GM12892 (cell line): ENCODE measurements at regions not wholly inside any gene's neighbourhood (a gene's known extent, or its start where the extent isn't known, plus 50 kb on each side); places are given as distances from the start of the nearest gene placed in this dataset.
A peak's percentile ranks its signal among the peaks of the same experiment; 100 is the strongest.
"Not testable (repeated sequence)": the region's sequence is repeated elsewhere in the genome, so short reads cannot be mapped to it uniquely, and the experiment has no call there.

ENCODE experiments used
- DNase-seq: peaks from one replicate; pipeline ENCODE4 v3.0.0; 2011; ENCODE audit not compliant: insufficient read length
- FAIRE-seq: peaks from 2 replicates; lab custom pipeline; 2011; peaks lifted over from hg19 to GRCh38; lab: Jason Lieb, UNC
- POLR2A ChIP-seq: IDR thresholded peaks from 2 replicates; pipeline ENCODE4 v1.6.1; 2011; ENCODE audit warnings: low read depth, low read length, control low read depth
- POLR2AphosphoS5 ChIP-seq: IDR thresholded peaks from 2 replicates; pipeline ENCODE4 v1.6.1; 2011; ENCODE audit warnings: low read depth, low read length, control low read depth
- TAF1 ChIP-seq: IDR thresholded peaks from 2 replicates; pipeline ENCODE4 v1.6.1; 2011; ENCODE audit warnings: low read depth, mild to moderate bottlenecking, control low read depth, low read length, borderline replicate concordance

GRCh38 chr11:122414406-122415018, 241.0 kb upstream of the UBASH3B start:
- no peak for FAIRE-seq
- no peak for DNase-seq
- TF ChIP-seq TAF1: no peak

GRCh38 chr11:122413677-122414076, 241.8 kb upstream of the UBASH3B start:
- DNase-seq (no peak), FAIRE-seq (no peak)
- TF ChIP-seq POLR2A (no peak), TAF1 (no peak), POLR2AphosphoS5 (no peak)

GRCh38 chr11:122412581-122412980, 242.9 kb upstream of the UBASH3B start:
- FAIRE-seq: no peak
- DNase-seq: no peak
- TF ChIP-seq POLR2A (no peak), POLR2AphosphoS5 (no peak), TAF1 (no peak)

GRCh38 chr11:122406466-122406865, 249.1 kb upstream of the UBASH3B start:
- FAIRE-seq: no peak
- TF ChIP-seq POLR2AphosphoS5 (no peak), TAF1 (no peak), POLR2A (no peak)
- no peak for DNase-seq

GRCh38 chr11:122405547-122406341, 249.8 kb upstream of the UBASH3B start:
- FAIRE-seq (no peak), DNase-seq (no peak)
- no peak for TF ChIP-seq POLR2AphosphoS5
- TF ChIP-seq POLR2A: no peak

GRCh38 chr11:122404571-122404970, 251.0 kb upstream of the UBASH3B start:
- DNase-seq: no peak
- no peak for FAIRE-seq
- TF ChIP-seq POLR2A: no peak

- FAIRE-seq: not testable (repeated sequence)
Measured at GRCh38 chr11:122401581-122401980, 253.9 kb upstream of the UBASH3B start.

GRCh38 chr11:122399375-122399774, 256.1 kb upstream of the UBASH3B start:
- FAIRE-seq (no peak), DNase-seq (no peak)
- no peak for TF ChIP-seq TAF1
- TF ChIP-seq POLR2AphosphoS5: no peak
- TF ChIP-seq POLR2A: no peak

More at GRCh38 chr11:122401581-122401980, 253.9 kb upstream of the UBASH3B start:
- not testable (repeated sequence) for DNase-seq

- TF ChIP-seq POLR2A (no peak), POLR2AphosphoS5 (no peak), TAF1 (no peak)
- FAIRE-seq (no peak), DNase-seq (no peak)
Measured at GRCh38 chr11:122398851-122399250, 256.7 kb upstream of the UBASH3B start.

- FAIRE-seq (peak; percentile 46), DNase-seq (no peak)
- no peak for TF ChIP-seq TAF1
- no peak for TF ChIP-seq POLR2AphosphoS5
- TF ChIP-seq POLR2A: no peak
Measured at GRCh38 chr11:122398167-122398566, 257.4 kb upstream of the UBASH3B start.

- DNase-seq (no peak), FAIRE-seq (no peak)
- TF ChIP-seq POLR2AphosphoS5 (no peak), TAF1 (no peak), POLR2A (no peak)
Measured at GRCh38 chr11:122395282-122395681, 260.2 kb upstream of the UBASH3B start.

- DNase-seq (no peak), FAIRE-seq (no peak)
- no peak for TF ChIP-seq POLR2AphosphoS5
- no peak for TF ChIP-seq POLR2A
- no peak for TF ChIP-seq TAF1
Measured at GRCh38 chr11:122394313-122394712, 261.2 kb upstream of the UBASH3B start.

- no peak for DNase-seq
- no peak for TF ChIP-seq POLR2A
- TF ChIP-seq POLR2AphosphoS5: no peak
- TF ChIP-seq TAF1: no peak
- no peak for FAIRE-seq
Measured at GRCh38 chr11:122393209-122393860, 262.2 kb upstream of the UBASH3B start.
